HepG2 (cell line): ENCODE measurements at regions not wholly inside any gene's neighbourhood (a gene's known extent, or its start where the extent isn't known, plus 50 kb on each side); places are given as distances from the start of the nearest gene placed in this dataset.

Source experiments
- RBFOX2 ChIP-seq: fragments of 200-400 bp; formaldehyde crosslinking; IDR thresholded peaks from 2 replicates; pipeline ENCODE4 v1.6.1; 2017; ENCODE audit warnings: low read depth, mild to moderate bottlenecking, low read length
- ZBTB44 ChIP-seq: sonication (generic); formaldehyde crosslinking; IDR thresholded peaks from 2 replicates; pipeline ENCODE4 v1.4.0; 2020; ENCODE audit warnings: missing genetic modification reagents
- ZNF318 ChIP-seq: sonication (generic); formaldehyde crosslinking; IDR thresholded peaks from 2 replicates; pipeline ENCODE4 v1.4.0; 2020; ENCODE audit warnings: mild to moderate bottlenecking, missing genetic modification reagents

GRCh38 chr1:117268535-117269455, 58.1 kb upstream of the VTCN1 start (continued):
- no peak for TF ChIP-seq RBFOX2
- no peak for TF ChIP-seq ZNF318 (CRISPR knock-in tag)
- TF ChIP-seq ZBTB44 (CRISPR knock-in tag) = no peak
